HAP-1 (cell line): ENCODE measurements at regions not wholly inside any gene's neighbourhood (a gene's known extent, or its start where the extent isn't known, plus 50 kb on each side); places are given as distances from the start of the nearest gene placed in this dataset.

Experiments
- DNase-seq, 2 experiments: peaks; one replicate each; pipeline ENCODE4 v3.0.0-alpha.2; 2016 to 2020; ENCODE audit warnings: low spot score in 2 of 2
- H3K27me3 ChIP-seq: fragments of 250-450 bp; sonication (Bioruptor Pico); 2 replicates; pipeline ENCODE4 v1.5.1; 2020; ENCODE audit warnings: low read depth, mild to moderate bottlenecking, moderate library complexity
- H3K36me3 ChIP-seq: fragments of 250-450 bp; sonication (Bioruptor Pico); replicated peaks from 2 replicates; pipeline ENCODE4 v1.5.1; 2020; ENCODE audit warnings: mild to moderate bottlenecking
- H3K4me1 ChIP-seq: fragments of 250-450 bp; sonication (Bioruptor Pico); 2 replicates; pipeline ENCODE4 v1.5.1; 2020; ENCODE audit warnings: mild to moderate bottlenecking
- H3K4me3 ChIP-seq: fragments of 250-450 bp; sonication (Bioruptor Pico); 2 replicates; pipeline ENCODE4 v1.5.1; 2020; ENCODE audit warnings: mild to moderate bottlenecking, moderate library complexity
- H3K9me3 ChIP-seq: fragments of 250-450 bp; sonication (Bioruptor Pico); 2 replicates; pipeline ENCODE4 v1.5.1; 2020; ENCODE audit warnings: mild to moderate bottlenecking, moderate library complexity
- in situ Hi-C: fragments of 300-500 bp; cut with MboI; formaldehyde crosslinking; loops from 3 replicates; pipeline ENCODE4 v1.14.3; 2020; ENCODE audit warnings: low sequenced_read_pairs, inconsistent platforms, mixed read lengths

GRCh38 chr12:91418221-91419090 lies 235.8 kb upstream of the DCN start:
- Histone ChIP-seq H3K4me1 (peaks cover under 1% of the 10 kb centered on the region; the same call in 1 of the 2 replicates), H3K9me3 (no peaks in the 10 kb centered on the region), H3K36me3 (no peaks in the 10 kb centered on the region), H3K4me3 (no peak overlapping the region), H3K27me3 (no peaks in the 10 kb centered on the region)
- no peak for DNase-seq
- in situ Hi-C loops = no loop called here

- Histone ChIP-seq H3K27me3 (no peaks in the 10 kb centered on the region), H3K9me3 (no peaks in the 10 kb centered on the region), H3K4me3 (no peak overlapping the region), H3K4me1 (no peaks in the 10 kb centered on the region), H3K36me3 (no peaks in the 10 kb centered on the region)
- DNase-seq = no peak
- in situ Hi-C loops = no loop called here
These were observed 235.0 kb upstream of the DCN start for GRCh38 chr12:91417650-91418049.

- H3K9me3 ChIP-seq = no peaks in the 10 kb centered on the region
- no peaks in the 10 kb centered on the region for H3K36me3 ChIP-seq
- no peaks in the 10 kb centered on the region for H3K27me3 ChIP-seq
- in situ Hi-C loops = no loop called here
- no peaks in the 10 kb centered on the region for H3K4me1 ChIP-seq
- H3K4me3 ChIP-seq = no peak overlapping the region
- DNase-seq = no peak
These were observed 232.0 kb upstream of the DCN start for GRCh38 chr12:91414636-91415035.

- no peaks in the 10 kb centered on the region for H3K27me3 ChIP-seq
- H3K36me3 ChIP-seq = no peaks in the 10 kb centered on the region
- H3K4me3 ChIP-seq = no peak overlapping the region
- no peaks in the 10 kb centered on the region for H3K9me3 ChIP-seq
- no peak for DNase-seq
- in situ Hi-C loops = no loop called here
- H3K4me1 ChIP-seq = no peaks in the 10 kb centered on the region
These were observed 231.2 kb upstream of the DCN start for GRCh38 chr12:91413581-91414546.

- in situ Hi-C loops = no loop called here
- peak; percentile 14 to 17 for DNase-seq
- Histone ChIP-seq H3K27me3 (no peaks in the 10 kb centered on the region), H3K36me3 (no peaks in the 10 kb centered on the region), H3K4me1 (peaks cover 8% of the 10 kb centered on the region), H3K4me3 (no peak overlapping the region), H3K9me3 (no peaks in the 10 kb centered on the region)
These were observed 224.3 kb upstream of the DCN start for GRCh38 chr12:91406920-91407341.

- no peak for DNase-seq
- Histone ChIP-seq H3K4me3 (no peak overlapping the region), H3K9me3 (no peaks in the 10 kb centered on the region), H3K36me3 (no peaks in the 10 kb centered on the region), H3K27me3 (no peaks in the 10 kb centered on the region), H3K4me1 (peaks cover 8% of the 10 kb centered on the region)
- in situ Hi-C loops = no loop called here
These were observed 221.8 kb upstream of the DCN start for GRCh38 chr12:91404441-91404840.

- no peak for DNase-seq
- Histone ChIP-seq H3K4me1 (peaks cover 2% of the 10 kb centered on the region), H3K27me3 (no peaks in the 10 kb centered on the region), H3K36me3 (no peaks in the 10 kb centered on the region), H3K9me3 (no peaks in the 10 kb centered on the region), H3K4me3 (no peak overlapping the region)
- in situ Hi-C loops = no loop called here
These were observed 218.6 kb upstream of the DCN start for GRCh38 chr12:91401190-91401589.

GRCh38 chr12:91400271-91400670 lies 217.7 kb upstream of the DCN start:
- H3K27me3 ChIP-seq = no peaks in the 10 kb centered on the region
- no peaks in the 10 kb centered on the region for H3K9me3 ChIP-seq
- in situ Hi-C loops = no loop called here
- no peak for DNase-seq
- H3K4me1 ChIP-seq = no peaks in the 10 kb centered on the region
- H3K36me3 ChIP-seq = no peaks in the 10 kb centered on the region
- no peak overlapping the region for H3K4me3 ChIP-seq

GRCh38 chr12:91397866-91398532 lies 215.4 kb upstream of the DCN start:
- Histone ChIP-seq H3K9me3 (no peaks in the 10 kb centered on the region), H3K4me3 (no peak overlapping the region), H3K4me1 (no peaks in the 10 kb centered on the region), H3K27me3 (no peaks in the 10 kb centered on the region), H3K36me3 (no peaks in the 10 kb centered on the region)
- DNase-seq = no peak
- in situ Hi-C loops = loop anchor here (25.0 kb wide), 1 partner anchor 1164 kb away; no protein-coding TSS in a partner anchor

- H3K4me1 ChIP-seq = no peaks in the 10 kb centered on the region
These were observed 213.7 kb upstream of the DCN start for GRCh38 chr12:91396293-91396692.

GRCh38 chr12:91395628-91396135 lies 213.1 kb upstream of the DCN start:
- no peaks in the 10 kb centered on the region for H3K36me3 ChIP-seq
- in situ Hi-C loops = loop anchor here (25.0 kb wide), 1 partner anchor 1167 kb away; no protein-coding TSS in a partner anchor

More at GRCh38 chr12:91396293-91396692, 213.7 kb upstream of the DCN start:
- in situ Hi-C loops = loop anchor here (25.0 kb wide), 1 partner anchor 1166 kb away; no protein-coding TSS in a partner anchor
- no peak for DNase-seq
- H3K36me3 ChIP-seq = no peaks in the 10 kb centered on the region
- no peaks in the 10 kb centered on the region for H3K9me3 ChIP-seq
- no peaks in the 10 kb centered on the region for H3K27me3 ChIP-seq
- H3K4me3 ChIP-seq = no peak overlapping the region

GRCh38 chr12:91394903-91395302 lies 212.3 kb upstream of the DCN start:
- H3K4me1 ChIP-seq = no peaks in the 10 kb centered on the region
- no peaks in the 10 kb centered on the region for H3K36me3 ChIP-seq
- no peaks in the 10 kb centered on the region for H3K27me3 ChIP-seq
- DNase-seq = no peak
- no peaks in the 10 kb centered on the region for H3K9me3 ChIP-seq
- H3K4me3 ChIP-seq = no peak overlapping the region
- in situ Hi-C loops = loop anchor here (25.0 kb wide), 1 partner anchor 1167 kb away; no protein-coding TSS in a partner anchor

More at GRCh38 chr12:91395628-91396135, 213.1 kb upstream of the DCN start:
- H3K4me1 ChIP-seq = no peaks in the 10 kb centered on the region
- H3K27me3 ChIP-seq = no peaks in the 10 kb centered on the region
- no peaks in the 10 kb centered on the region for H3K9me3 ChIP-seq
- H3K4me3 ChIP-seq = no peak overlapping the region
- no peak for DNase-seq

GRCh38 chr12:91388573-91388972 lies 206.0 kb upstream of the DCN start:
- H3K27me3 ChIP-seq = no peaks in the 10 kb centered on the region
- H3K4me1 ChIP-seq = no peaks in the 10 kb centered on the region
- DNase-seq = no peak
- H3K4me3 ChIP-seq = no peak overlapping the region
- in situ Hi-C loops = loop anchor here (25.0 kb wide), 1 partner anchor 1174 kb away; no protein-coding TSS in a partner anchor
- no peaks in the 10 kb centered on the region for H3K36me3 ChIP-seq
- no peaks in the 10 kb centered on the region for H3K9me3 ChIP-seq
